Retina (tissue), 1 donor: ENCODE measurements at regions not wholly inside any gene's neighbourhood (a gene's known extent, or its start where the extent isn't known, plus 50 kb on each side); places are given as distances from the start of the nearest gene placed in this dataset.

Experiments
- DNase-seq: peaks from one replicate; pipeline ENCODE4 v3.0.0-alpha.2; 2016

DNA sequence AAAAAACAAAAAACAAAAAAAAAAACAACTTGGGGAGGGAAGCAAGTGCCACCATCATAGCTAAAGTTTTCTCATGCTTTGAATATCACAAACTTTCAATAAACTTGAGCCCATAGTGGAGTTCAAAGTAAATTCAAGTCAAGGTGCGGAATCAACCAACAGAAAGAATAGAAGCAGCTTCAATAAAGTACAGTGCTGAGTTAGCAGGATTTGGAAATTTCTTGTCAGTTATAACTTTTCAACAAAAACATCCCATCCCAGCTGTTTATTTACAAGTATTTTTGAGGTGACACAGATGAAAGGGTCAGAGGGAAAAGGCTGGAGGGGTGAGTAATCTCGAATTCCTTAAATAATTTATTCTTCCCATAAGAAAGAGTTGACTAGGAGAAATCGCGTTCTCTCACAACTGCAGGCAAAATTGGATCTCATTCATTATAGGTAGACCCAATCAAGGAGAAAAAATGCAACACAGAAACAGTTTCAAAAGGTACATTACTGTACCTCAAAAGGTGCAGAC lies 477.4 kb upstream of the RASGRP1 start:
- DNase-seq, result no peak

DNA sequence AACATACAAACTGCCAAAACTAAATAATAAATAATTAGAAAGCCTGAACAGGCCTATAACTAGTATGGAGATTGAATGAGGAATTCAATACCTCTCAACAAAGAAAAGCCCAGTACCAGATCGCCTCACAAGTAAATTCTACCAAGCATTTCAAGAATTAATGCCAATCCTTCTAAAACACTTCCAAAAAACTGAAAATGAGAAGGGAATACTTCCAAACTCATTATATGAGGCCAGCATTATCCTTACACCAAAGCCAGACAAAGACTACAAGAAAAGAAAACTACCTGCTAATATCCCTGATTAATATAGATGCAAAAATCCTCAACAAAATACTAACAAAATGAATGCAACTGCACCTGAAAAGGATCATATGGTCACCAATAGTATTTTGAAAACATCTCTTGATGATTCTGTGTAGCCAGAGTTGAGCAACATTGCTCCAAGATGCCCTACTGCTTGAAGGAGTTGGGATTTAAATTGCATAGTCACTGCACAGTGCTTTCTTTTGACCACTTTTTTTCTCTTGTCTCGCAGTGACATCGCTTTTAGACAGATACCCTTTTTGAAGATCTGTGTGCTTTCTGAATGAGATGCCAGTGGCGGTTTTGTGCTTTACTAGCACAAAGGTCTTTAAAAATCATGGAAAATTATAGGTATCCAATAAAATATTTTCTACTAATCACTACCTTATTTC lies 487.2 kb upstream of the RASGRP1 start:
- DNase-seq, result no peak

DNA sequence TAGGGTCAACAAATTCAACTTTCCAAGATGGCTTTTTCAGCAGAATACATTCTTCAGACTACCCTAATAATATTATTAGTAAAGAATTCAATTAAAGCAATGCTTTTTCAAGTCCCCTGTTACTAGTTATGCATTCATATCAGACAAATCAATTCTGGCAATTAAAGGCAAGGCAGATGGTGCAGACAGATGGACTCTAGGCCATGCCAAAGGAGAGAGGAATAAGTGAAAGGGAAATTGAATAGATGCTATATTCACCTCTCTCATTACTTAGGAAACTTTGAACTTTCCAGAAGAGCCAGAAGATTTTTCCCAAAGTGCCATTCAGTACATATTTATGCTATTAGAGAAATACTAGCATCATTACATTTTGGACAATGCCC lies 487.7 kb upstream of the RASGRP1 start:
- no peak for DNase-seq

- no peak for DNase-seq
Observed at GRCh38 chr15:39053480-39053879, 488.9 kb upstream of the RASGRP1 start.

DNA sequence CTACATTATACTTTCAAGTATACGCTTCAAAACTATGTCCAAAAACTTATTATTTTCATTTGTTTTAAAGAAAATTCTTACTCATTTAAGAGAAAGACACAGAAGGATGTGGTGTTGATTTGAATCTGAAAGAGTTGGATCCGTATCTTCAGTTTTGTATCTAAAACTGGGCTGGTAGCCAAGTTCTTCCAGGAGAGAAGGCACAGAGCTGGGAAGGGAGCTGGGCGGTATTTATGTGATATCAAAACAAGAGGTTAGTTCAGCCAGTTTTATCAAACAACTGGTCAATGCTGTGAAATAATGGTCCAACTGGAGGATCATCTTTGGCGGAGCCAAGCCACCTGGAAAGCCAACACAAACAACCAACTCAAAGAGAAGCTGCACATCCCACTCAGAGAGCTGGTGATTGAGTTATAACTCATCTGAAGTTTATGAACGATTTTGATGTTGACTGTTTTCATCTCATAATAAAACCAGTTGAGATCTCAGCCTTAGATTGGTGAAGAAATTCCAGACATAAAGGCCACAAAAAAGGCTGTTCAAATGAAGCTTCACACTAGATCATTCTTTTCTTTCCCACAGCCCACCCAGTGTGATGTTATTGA lies 489.6 kb upstream of the RASGRP1 start:
- no peak for DNase-seq

GRCh38 chr15:39056357-39056756 lies 491.7 kb upstream of the RASGRP1 start:
- DNase-seq, result no peak

- DNase-seq, result no peak
Observed at GRCh38 chr15:39058351-39059131, 493.9 kb upstream of the RASGRP1 start.

DNA sequence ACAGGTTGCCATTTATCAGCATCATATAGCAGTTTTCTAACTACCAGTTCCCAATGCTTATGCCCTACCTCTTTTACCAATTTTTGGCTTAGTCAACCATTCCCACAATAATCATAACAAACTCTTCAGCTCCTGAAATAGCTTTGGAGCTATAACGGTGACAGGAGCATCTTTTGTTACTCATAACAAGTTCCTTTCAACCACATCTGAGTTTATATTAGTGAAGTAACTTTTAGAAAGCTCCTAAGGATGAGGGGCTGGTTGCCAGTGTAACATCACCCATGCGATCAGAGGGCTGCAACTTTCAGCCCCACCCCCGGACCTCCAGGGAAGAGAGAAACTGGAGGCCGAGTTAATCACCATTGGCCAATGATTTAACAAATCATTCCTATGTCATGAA lies 495.3 kb upstream of the RASGRP1 start:
- DNase-seq, result no peak

DNA sequence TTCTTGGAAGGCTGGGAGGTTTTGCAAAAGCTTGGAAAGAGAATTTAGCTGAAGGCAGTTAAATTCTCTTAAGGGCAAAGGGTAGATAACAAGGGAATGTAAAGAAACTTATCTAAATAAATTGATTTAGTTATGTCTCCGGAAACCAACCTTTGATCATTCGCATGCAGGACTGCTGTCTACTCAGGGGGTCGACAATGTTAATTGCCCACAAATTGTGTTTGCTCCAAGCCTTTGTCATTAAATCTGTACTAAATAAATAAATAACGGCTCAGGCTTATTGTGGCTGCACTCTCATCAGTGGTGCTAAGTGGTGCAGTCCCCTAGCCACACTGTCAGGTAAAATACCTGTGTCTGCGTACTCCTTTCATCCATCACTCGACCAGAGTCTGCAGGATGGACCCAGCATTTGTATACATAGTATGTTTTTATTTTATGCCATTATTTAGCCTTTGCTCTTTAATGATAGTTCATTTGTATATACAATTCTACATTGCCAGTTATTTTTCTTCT lies 497.4 kb upstream of the RASGRP1 start:
- no peak for DNase-seq

GRCh38 chr15:39066677-39067076 lies 502.1 kb upstream of the RASGRP1 start:
- no peak for DNase-seq

DNA sequence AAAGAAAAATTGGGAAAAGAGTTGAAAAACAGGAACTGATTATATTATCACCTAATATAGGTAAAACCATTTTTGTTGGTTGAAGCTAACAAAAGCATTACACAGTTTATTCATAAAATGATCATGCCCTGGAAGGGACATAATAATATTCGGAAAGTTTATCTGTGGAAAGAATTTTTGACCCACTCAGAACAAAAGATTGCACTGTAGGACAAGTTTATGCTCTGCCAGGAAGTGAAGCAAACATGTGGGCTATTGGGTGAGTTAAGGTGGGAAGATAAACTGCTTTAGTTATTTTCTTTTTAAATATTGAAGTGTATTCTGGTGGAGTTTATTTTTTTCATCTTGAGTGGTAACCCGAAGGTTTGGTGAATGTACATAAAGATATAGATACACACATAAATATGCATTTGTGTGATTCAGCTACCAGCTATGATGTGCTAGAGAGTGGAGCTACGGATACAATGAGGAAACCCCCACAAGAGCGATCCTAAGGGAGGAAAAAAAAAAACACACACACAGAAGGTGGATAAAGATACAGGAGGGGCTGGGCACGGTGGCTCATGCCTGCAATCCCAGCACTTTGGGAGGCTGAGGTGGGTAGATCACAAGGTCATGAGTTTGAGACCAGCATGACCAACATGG lies 506.4 kb upstream of the THBS1 start:
- no peak for DNase-seq

GRCh38 chr15:39075311-39075710 lies 505.6 kb upstream of the THBS1 start:
- DNase-seq, result no peak

DNA sequence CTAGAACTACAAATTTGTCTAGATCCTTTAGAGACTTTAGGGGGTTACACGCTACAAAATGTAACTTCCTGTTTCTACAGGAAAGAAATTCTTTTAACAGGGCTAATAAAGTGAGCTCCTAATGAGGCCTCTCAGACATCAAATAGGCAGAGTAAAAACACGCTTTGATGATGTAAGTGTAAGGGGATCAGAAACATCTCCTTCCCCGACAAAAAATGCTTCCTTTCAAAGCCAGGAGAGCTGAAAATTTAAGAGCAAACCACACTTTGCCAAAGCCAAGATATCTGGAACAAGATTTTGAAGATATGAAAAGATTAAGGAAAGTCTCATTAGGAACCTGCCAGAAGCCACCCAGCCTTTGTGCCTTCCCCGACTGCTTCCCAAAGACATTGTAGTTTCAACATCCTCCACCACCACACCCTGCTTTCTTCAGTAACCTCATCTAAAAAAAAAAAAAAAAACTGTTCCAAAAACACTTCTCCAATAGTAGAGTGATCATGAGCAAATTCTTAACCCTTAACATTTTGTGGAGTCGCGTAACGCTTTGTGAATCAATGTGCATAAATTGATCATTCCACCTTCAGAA lies 505.0 kb upstream of the THBS1 start:
- no peak for DNase-seq

DNA sequence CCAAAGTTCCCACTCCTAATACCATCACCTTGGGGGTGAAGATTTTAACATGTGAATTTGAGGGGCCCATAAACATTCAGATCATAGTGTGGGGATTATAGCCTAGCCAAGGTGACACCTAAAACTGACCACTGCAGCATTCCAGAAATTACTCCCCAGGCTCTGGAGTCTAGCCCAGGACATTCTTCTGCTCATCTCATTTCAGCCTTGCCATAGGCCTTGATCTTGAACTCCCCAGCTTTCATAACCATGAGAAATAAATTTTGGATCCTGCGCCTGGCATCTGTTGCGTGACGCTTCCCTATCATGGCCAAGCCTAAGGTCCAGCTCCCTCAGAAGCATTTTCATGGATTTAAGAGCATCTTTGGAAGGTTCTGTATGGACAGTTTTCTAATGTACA lies 502.9 kb upstream of the THBS1 start:
- no peak for DNase-seq

DNA sequence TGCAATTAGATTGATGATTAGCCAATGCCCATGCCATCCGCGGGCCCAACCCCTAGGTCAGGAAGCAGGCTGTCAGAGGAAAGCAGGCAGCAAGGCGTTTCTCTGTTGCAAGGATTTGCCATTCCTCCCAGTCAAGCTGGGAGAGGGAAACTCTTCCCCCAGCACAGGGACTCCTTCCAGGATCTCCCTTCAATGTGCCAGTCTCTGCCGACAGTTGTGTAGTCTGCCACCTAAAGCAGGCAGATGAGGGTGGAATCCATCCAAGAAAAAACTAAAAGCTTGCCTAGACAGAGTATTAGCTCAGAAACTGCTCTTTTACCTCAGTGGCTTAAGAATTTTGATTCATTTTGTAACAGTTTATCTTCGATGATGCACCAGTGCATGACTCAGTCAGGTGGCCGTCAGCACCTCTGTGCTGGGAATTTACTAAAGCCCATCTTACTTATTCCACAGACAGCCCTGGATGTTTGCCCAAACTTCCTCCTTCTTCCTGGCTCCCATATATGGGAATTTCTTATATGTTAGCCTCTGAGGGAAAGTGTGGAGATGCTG lies 501.5 kb upstream of the THBS1 start:
- no peak for DNase-seq

GRCh38 chr15:39083213-39083612 lies 497.7 kb upstream of the THBS1 start:
- no peak for DNase-seq

DNA sequence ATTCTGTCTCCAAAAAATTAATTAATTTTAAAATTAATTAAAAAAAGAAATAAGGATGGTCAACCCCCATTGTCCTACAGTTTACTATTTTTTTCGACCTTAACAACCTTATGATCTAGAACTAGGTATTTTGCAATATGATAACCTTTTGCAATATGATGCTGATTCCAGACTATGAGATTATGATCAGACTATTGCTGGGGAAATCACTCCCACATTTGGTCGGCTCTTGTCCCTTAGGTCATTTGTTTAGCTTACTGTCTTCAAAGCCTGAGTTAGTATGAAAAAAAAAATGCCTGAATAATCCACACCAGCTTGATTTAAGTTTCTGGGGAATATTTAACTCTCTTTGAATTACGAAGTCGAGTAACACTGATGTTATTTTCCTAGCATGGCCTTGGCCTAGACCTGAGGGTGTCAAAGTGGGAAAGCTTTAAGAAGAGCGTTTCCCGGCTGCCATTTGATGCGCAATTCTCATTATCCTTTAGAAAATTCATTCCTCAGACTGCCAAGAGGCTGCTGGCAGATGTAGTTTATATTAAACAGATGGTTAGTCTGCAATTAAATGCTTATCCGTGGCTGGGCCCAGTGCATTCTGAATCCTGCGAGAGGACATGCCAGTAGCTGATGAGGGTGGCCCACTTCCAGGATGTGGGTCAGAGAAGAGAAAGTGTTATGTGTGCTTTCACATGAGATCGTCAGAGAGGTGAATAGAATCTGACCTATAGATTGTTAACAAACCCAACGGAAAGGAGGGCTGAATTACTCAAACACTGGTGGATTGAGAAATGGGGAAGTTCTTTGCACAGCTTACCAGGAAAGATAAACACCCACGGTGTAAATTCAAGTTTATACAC lies 496.0 kb upstream of the THBS1 start:
- DNase-seq, result peak; percentile 14

DNA sequence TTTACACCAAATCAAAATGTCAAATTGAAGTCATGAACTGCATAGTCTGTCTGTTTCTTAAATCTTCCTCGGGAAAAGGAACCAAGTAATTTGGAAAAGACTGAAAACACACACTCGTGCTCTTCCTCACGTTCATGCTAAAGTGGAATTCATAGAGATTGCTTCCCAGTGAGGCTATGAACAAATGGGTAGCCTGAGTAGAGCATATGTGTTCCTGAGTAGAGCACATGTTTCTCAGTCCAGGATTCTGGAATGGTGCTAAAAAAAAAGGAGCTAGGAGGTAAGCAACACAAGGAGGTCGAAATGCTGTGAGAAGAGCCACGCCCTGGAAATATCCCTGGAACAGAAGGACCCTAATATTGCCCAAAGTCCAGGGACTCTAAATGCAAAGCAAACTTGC lies 494.2 kb upstream of the THBS1 start:
- DNase-seq, result no peak

DNA sequence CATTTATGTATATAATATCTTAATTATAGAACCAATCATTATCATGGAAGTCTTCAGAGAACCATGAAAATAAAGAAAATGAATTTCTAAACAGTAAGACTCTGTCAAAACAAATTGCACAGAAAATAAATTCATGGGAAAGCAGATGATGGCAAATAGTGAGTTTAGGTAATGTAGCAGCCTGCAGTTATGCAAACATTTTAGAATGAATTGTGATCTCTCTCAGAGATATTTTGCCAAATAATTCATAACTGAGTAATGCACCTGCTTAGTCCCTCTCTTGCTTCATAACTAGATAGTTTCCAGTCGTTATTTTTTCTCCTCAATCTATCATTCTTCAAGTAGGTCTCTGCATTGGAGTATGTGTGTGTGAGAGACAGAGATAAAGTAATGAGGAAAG lies 492.7 kb upstream of the THBS1 start:
- no peak for DNase-seq

DNA sequence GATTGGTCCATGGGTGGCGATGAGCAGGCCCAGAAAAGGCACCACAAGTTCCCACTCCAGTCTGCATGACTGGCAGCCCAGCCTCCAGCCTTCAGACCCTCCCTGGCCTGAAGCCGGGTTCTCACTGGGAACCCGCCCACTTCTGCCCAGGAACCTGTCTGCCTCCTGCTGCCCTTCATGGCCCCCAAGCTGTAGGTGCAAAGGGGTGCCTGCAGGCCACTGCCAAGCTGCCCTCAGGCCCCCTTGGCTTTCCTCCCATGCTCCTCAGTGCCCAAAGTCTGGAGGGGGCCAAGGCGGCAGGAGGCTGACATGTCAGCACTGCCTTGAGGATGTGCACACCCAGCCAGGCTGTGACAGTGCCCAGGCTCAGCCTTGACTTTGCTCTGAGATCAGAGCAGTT lies 488.5 kb upstream of the THBS1 start:
- DNase-seq, result no peak

DNA sequence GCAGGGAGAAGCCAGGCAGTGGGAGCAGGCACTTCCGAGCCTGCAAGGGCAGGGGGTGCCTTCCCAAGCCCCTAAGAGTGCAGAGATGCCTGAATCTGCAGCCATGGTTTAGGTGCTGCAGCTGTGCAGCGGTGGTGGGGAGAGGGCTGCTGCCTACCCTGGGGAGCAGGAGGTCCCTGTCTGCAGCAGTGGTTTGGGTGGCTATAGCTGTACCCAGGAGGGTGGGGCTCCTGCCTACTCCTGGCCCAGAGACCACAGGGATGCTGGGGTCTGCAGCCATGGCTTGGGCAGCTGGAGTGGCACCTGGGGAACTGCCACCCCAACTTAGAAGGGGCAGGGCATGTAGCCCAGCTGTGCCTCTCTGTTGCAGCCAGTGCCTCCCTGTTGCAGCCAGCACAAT lies 488.1 kb upstream of the THBS1 start:
- no peak for DNase-seq

DNA sequence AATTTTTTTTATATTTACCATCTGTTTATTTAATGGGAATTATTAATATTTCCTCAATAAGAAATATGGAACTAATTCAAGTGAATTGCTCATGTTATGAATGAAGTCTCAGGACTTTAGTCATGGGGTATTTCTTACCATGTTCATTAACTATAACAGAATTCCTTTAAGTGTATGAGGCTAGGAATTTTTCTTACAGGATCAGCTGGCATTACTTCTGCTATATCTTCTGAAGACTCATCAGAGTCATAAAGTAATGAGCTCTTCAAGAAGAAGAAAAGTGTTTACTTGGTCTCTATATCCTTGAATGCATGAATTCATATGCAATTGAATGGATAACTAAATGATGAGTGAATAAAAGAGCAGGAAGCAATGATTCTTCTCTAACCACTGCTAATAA lies 486.8 kb upstream of the THBS1 start:
- no peak for DNase-seq
